Epithelial cell of esophagus (primary cell): ENCODE measurements at regions not wholly inside any gene's neighbourhood (a gene's known extent, or its start where the extent isn't known, plus 50 kb on each side); places are given as distances from the start of the nearest gene placed in this dataset.

ENCODE experiments used
- DNase-seq: peaks from one replicate; pipeline ENCODE4 v3.0.0; 2010; ENCODE audit warnings: low read depth
- H3K4me3 ChIP-seq: 2 replicates; pipeline ENCODE4 v1.5.1; 2011; ENCODE audit warnings: mild to moderate bottlenecking, low read length, control low read depth
- CTCF ChIP-seq: IDR thresholded peaks from 2 replicates; pipeline ENCODE4 v1.5.1; 2011; ENCODE audit warnings: low read depth, mild to moderate bottlenecking, low read length, control low read depth, inconsistent platforms; ENCODE audit not compliant: insufficient read depth; ENCODE audit errors: missing control alignments

GRCh38 chr3:173191611-173192010 lies 50.6 kb upstream of the SPATA16 start:
- peak; percentile 17 for DNase-seq
- H3K4me3 ChIP-seq: no peak overlapping the region
- TF ChIP-seq CTCF: no peak
